Brain microvascular endothelial cell (primary cell): ENCODE measurements at regions not wholly inside any gene's neighbourhood (a gene's known extent, or its start where the extent isn't known, plus 50 kb on each side); places are given as distances from the start of the nearest gene placed in this dataset.

ENCODE experiments used
- DNase-seq: peaks from one replicate; pipeline ENCODE4 v3.0.0-alpha.2; 2020
- H3K27ac ChIP-seq: fragments of 250-450 bp; sonication (Bioruptor Pico); 2 replicates; pipeline ENCODE4 v1.5.1; 2020; ENCODE audit warnings: mild to moderate bottlenecking, moderate library complexity
- H3K27me3 ChIP-seq: fragments of 250-450 bp; sonication (Bioruptor Pico); replicated peaks from 2 replicates; pipeline ENCODE4 v1.5.1; 2020; ENCODE audit warnings: mild to moderate bottlenecking
- H3K36me3 ChIP-seq: fragments of 250-450 bp; sonication (Bioruptor Pico); replicated peaks from 2 replicates; pipeline ENCODE4 v1.5.1; 2020; ENCODE audit warnings: mild to moderate bottlenecking
- H3K4me3 ChIP-seq: 2 replicates; pipeline ENCODE4 v1.5.1; 2011; ENCODE audit warnings: low read depth, mild to moderate bottlenecking, control low read depth, low read length, moderate library complexity
- in situ Hi-C: cut with HindIII; loops from 2 replicates; pipeline ENCODE4 v1.10.0; 2017; ENCODE audit warnings: low sequenced_read_pairs, low pct_ligation_motif_present
- TF ChIP-seq, protein P1 (sequence below): IDR thresholded peaks from 2 replicates; pipeline ENCODE4 v1.5.1; 2011; ENCODE audit warnings: low read depth, mild to moderate bottlenecking, moderate library complexity, low read length, control low read depth, inconsistent platforms; ENCODE audit errors: missing control alignments

DNA sequence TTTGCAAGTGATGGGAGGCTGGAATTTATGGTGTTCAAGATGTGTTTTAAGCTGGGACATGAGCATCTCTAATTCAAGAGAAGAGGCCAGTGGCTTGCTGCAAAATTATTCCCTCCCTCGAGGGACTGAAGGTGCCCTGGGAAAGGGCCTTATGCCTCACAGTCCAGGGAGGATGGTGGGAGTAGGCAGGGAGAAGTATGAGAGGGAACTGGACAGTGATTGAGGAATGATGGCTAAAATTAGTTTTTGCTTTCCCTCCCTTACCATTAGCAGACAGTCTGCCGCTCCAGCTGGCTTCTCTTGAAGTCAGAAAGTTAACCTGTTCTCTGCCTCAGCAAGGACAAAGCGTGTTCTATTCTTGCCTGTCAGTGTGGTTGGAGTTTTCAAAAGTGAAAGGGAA, 139.8 kb upstream of the SEMA6D start:
- TF ChIP-seq, protein P1, sequence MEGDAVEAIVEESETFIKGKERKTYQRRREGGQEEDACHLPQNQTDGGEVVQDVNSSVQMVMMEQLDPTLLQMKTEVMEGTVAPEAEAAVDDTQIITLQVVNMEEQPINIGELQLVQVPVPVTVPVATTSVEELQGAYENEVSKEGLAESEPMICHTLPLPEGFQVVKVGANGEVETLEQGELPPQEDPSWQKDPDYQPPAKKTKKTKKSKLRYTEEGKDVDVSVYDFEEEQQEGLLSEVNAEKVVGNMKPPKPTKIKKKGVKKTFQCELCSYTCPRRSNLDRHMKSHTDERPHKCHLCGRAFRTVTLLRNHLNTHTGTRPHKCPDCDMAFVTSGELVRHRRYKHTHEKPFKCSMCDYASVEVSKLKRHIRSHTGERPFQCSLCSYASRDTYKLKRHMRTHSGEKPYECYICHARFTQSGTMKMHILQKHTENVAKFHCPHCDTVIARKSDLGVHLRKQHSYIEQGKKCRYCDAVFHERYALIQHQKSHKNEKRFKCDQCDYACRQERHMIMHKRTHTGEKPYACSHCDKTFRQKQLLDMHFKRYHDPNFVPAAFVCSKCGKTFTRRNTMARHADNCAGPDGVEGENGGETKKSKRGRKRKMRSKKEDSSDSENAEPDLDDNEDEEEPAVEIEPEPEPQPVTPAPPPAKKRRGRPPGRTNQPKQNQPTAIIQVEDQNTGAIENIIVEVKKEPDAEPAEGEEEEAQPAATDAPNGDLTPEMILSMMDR = no peak
- Histone ChIP-seq H3K27ac (no peak overlapping the region), H3K4me3 (no peak overlapping the region), H3K36me3 (no peaks in the 10 kb centered on the region), H3K27me3 (no peaks in the 10 kb centered on the region)
- no peak for DNase-seq
- in situ Hi-C loops = no loop called here

DNA sequence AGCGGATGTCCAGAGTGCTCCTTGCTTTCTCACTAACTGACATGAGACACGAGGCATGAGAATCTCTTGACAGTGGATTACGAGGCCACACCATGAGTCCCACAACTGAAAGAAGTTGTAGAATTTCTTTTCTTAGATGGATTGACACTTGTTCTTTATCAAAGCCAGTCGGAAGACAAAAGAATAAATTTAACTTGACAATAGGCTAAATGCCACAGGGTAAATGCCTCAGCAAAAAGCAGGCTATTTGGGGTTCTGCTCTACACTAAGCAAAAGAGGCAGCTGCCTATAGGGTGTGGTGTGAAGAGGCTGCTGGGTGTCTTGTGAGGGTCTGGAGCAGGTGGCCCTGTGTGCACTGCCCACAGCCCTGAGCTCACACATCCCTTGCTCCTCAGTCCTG, 135.1 kb upstream of the SEMA6D start:
- in situ Hi-C loops = no loop called here
- DNase-seq = no peak
- H3K36me3 ChIP-seq = no peaks in the 10 kb centered on the region
- TF ChIP-seq, protein P1 = no peak
- no peaks in the 10 kb centered on the region for H3K27me3 ChIP-seq
- no peak overlapping the region for H3K4me3 ChIP-seq
- no peak overlapping the region for H3K27ac ChIP-seq

DNA sequence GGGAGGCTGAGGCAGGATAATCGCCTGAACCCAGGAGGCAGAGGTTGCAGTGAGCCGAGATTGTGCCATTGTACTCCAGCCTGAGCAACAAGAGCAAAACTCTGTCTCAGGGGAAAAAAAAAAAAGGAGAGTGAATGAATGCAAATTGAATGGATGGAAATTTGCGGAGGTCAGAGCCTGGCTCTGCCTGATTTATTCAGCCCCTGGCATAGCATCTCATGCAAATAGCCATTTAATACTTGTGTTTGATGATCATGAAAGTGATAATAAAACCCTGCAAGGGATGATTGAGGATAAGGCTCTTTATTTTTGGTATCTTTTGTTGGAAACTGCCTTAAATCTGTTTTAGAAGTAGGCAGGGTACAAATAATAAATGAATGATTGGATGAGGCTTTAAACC, 133.0 kb upstream of the SEMA6D start:
- DNase-seq = no peak
- in situ Hi-C loops = no loop called here
- no peaks in the 10 kb centered on the region for H3K27me3 ChIP-seq
- H3K4me3 ChIP-seq = no peak overlapping the region
- H3K27ac ChIP-seq = no peak overlapping the region
- H3K36me3 ChIP-seq = no peaks in the 10 kb centered on the region
- TF ChIP-seq, protein P1 = no peak

DNA sequence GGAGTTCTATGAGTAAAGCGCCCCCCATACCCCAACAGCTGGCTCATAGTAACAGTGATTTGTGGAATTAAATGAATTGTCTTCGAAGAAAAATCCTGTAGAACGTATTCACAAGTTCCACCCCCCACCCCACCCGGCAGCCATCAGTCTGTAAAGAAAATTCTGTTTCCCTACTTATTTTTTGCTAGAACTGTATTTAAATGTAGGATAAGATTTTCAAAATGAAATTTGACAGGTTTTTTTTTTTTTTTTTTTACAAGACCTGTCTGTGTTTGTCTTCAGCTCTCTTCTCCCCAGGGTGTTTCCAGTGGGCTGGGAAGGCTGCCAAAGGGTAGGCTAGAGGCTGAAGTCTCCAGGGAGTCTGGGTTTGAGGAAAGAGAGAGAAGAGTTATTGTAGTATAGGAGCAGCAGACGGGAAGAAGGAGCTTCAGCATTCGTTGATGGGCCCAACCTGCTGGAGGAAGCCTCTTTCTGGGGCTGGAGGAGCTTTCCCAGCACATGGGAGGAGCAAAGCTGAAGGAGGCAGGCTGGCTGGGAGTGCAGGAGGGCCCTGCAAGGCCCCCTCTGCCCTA, 130.6 kb upstream of the SEMA6D start:
- no peaks in the 10 kb centered on the region for H3K36me3 ChIP-seq
- H3K4me3 ChIP-seq = no peak overlapping the region
- in situ Hi-C loops = no loop called here
- DNase-seq = peak; percentile 65
- H3K27me3 ChIP-seq = no peaks in the 10 kb centered on the region
- H3K27ac ChIP-seq = no peak overlapping the region
- TF ChIP-seq, protein P1 = no peak

DNA sequence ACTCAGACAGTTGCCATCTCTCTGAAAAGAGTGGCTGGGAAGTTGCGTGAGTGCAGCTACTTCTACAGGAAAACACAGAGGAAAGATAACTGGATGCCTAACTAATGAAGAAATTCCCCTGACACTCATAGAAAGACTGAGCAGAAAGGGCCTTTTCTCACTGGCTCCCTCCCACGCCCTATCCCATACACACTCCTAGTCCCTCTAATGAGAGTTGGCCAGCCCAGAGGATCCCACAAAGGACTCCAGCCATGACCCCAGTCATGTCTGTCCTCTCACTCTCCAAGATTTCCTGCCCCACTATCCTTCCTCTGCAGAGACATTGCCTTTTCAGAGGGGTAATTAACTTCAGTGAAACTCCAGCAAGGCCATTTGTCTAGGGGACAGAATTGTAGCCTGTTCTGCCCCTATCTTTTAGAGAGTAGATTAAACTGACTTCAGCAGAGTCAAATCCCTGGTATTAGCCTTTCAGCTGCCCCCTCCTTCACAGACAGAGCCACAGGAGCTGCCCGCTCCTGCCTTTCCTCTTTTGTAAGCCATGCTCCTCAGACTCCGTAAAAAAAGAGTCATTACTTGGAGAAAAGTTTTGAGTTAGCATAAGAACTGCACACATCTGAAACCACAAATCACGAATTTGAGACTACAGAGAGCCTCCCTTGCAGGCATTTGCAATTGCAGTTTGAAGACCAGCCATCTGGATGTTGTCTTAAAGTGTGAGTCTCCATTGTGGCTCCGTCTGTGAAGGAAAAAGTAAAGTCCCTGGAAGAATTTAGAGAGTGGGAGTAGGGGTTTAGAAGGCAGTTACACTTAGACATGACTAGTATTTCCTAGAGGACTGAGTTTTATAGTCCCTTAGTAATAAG, 129.1 kb upstream of the SEMA6D start:
- no peak for DNase-seq
- no peak overlapping the region for H3K27ac ChIP-seq
- no peaks in the 10 kb centered on the region for H3K27me3 ChIP-seq
- in situ Hi-C loops = no loop called here
- H3K36me3 ChIP-seq = no peaks in the 10 kb centered on the region
- TF ChIP-seq, protein P1 = no peak
- H3K4me3 ChIP-seq = no peak overlapping the region

DNA sequence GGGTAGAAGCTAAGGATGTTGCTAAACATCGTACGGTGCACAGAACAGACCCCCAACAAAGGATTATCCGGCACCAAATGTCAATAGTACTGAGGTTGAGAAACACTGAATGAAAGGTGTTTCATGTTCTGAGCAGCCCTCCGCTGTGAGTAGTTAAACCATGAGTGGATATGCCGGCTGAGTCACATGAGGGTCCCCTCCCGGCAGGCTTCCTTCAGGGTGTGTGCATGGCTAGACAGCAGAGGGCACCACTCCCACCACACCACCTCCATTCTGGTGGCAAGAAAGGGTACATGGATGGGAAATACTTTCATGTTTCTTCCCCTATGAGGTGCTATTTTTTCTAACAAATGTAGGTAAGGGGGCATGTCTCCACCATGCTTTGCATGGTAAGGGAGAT, 128.3 kb upstream of the SEMA6D start:
- no peaks in the 10 kb centered on the region for H3K27me3 ChIP-seq
- in situ Hi-C loops = no loop called here
- TF ChIP-seq, protein P1 = peak; percentile 22
- no peaks in the 10 kb centered on the region for H3K36me3 ChIP-seq
- no peak for DNase-seq
- no peak overlapping the region for H3K27ac ChIP-seq
- H3K4me3 ChIP-seq = no peak overlapping the region
